HFF-Myc (cell line): ENCODE measurements at regions not wholly inside any gene's neighbourhood (a gene's known extent, or its start where the extent isn't known, plus 50 kb on each side); places are given as distances from the start of the nearest gene placed in this dataset.

Experiments used
- DNase-seq: peaks from one replicate; pipeline ENCODE4 v3.0.0-alpha.2; 2011; ENCODE audit warnings: low read depth; ENCODE audit errors: extremely low read depth
- H3K4me3 ChIP-seq: replicated peaks from 2 replicates; pipeline ENCODE4 v1.5.1; 2011; ENCODE audit warnings: low read depth, mild to moderate bottlenecking, control low read depth, low read length
- TF ChIP-seq, protein P1 (sequence below): IDR thresholded peaks from 2 replicates; pipeline ENCODE4 v1.5.1; 2012; ENCODE audit warnings: mild to moderate bottlenecking, low read depth, low read length, control low read depth; ENCODE audit errors: missing control alignments

DNA sequence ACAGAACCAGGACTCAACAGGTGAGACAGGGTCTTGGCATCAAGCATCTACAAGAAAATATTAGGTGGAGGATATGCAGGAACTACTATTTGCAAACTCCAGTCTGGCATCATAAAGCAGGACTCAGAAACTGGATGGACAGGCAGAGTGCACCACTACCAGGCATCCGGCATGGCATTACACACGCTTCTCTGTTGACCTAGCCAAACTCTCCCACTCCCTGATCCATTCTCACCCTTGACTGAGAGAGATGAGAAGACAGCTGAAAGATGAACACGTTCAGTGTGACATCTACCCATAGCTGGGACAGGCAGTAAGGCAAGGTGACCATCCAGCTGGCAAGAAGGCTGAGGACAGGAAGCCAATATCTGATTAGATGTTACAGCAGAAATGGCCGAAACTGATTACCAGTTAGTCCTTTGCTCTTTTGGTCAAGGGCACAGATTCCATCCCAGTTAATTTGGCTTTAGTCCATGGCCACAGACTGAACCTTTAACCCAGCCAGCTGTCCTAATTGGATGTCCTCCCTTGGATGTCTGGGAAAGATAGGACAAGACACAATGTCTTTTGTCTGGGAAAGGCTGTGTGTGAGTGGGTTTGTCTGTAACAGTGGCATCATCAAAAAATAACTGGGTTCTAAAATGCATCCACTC is 71.6 kb downstream of the BBS10 start:
- no peak for DNase-seq
- no peak overlapping the region for H3K4me3 ChIP-seq
- TF ChIP-seq, protein P1, sequence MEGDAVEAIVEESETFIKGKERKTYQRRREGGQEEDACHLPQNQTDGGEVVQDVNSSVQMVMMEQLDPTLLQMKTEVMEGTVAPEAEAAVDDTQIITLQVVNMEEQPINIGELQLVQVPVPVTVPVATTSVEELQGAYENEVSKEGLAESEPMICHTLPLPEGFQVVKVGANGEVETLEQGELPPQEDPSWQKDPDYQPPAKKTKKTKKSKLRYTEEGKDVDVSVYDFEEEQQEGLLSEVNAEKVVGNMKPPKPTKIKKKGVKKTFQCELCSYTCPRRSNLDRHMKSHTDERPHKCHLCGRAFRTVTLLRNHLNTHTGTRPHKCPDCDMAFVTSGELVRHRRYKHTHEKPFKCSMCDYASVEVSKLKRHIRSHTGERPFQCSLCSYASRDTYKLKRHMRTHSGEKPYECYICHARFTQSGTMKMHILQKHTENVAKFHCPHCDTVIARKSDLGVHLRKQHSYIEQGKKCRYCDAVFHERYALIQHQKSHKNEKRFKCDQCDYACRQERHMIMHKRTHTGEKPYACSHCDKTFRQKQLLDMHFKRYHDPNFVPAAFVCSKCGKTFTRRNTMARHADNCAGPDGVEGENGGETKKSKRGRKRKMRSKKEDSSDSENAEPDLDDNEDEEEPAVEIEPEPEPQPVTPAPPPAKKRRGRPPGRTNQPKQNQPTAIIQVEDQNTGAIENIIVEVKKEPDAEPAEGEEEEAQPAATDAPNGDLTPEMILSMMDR: no peak

DNA sequence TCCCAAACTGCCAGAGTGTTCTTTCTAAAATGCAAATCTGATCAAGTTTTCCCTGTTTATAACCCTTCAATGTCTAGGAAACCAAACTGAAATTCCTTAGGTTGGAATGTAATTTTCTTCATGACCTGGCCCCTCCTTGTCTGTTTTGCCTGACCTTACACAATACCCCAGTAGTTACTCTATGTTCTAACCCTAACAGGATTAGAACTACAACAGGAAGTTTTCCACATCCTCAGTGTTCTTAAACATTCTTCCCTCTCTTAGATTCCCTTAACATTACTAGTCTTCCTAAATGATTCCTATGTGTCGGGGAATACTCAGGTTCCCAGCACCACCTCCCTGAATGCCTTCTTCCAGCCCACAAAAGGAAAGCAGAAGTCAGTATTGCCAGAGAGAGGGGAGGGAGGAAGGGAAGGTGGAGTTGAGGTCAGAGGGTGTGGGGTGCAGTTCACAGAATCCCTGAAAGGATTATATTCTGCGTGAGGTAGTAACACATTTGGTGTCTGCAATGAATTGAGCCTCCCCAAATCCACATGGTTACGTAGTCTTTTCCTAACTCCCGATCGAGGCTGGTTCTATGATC is 72.6 kb downstream of the BBS10 start:
- H3K4me3 ChIP-seq: no peak overlapping the region
- no peak for DNase-seq
- TF ChIP-seq, protein P1: no peak

DNA sequence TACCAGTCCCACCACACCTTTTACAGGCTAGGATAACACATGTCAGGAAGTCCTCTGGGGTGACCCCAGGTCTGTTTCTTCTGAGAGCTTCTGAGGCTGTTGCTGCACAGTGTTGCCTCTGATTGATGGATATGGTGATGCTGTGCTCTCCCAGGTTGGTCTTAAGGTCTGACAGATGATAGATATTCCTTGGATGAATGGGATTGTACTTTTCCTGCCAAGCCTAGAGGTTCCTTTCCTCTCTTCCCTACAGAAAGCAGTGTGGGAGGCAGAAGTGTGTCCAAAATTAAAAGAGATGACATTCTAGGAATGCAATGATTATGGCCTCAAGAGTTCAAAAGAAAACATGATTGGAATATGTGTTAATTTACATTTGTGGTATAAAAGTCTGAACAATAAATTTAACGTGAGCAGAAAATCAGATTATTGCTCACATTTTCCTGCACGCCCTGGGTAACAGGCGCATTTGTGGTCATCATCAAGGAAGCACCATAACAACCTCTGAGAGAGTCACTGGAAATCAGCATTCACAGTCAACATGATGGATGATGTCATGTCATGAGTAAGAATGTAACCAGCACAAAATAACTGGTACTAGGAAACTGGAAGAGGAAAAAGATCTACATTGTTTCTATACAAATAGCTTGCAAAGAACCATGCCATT is 73.7 kb downstream of the BBS10 start:
- TF ChIP-seq, protein P1: no peak
- no peak overlapping the region for H3K4me3 ChIP-seq
- DNase-seq: no peak

DNA sequence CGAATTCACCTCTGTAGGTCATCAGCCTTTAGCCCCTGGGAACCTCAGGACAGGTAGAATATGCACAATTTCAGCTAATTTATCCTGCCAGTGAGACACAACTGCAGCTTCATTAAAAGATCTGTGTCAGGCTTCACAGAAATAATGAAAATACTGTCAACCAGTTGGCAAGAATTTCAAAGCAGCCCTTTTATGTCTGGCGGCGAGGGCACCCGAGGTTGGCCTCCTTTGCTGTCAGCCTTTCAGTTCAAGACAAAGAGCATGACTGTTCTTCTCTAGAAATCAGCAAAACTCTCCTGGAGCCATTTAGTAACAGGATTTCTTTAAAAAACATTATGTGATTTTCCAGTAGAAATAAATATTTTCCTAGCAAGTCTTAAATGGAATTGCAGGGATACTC is 75.9 kb downstream of the BBS10 start:
- DNase-seq: no peak
- no peak overlapping the region for H3K4me3 ChIP-seq
- TF ChIP-seq, protein P1: no peak

DNA sequence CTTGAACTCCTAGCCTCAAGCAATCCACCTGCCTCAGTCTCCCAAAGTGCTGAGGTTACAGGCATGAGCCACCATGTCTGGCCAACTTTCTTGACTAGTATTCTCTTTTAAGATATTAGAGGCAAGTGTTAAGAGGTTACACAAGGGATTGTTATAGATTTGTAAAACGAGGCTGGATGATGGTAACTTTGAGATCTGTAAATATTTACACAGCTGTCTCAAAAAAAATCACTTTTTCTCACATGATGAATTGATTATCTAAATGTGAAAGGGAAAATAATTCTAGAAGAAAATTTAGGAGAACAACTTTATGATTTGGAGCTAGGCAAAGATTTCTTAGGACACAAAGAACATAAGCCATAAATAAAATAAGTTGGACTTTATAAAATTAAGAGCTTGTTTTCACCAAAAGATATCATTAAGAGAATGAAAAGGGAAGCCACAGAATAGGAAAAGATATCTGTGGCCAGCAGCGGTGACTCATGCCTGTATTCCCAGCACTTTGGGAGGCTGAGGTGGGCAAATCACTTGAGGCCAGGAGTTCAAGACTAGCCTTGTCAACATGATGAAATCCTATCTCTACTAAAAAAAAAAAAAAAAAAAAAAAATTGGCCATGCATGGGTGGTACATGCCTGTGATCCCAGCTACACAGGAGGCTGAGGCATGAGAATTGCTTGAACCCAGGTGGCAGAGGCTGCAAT is 77.4 kb downstream of the BBS10 start:
- TF ChIP-seq, protein P1: no peak
- no peak overlapping the region for H3K4me3 ChIP-seq
- no peak for DNase-seq

DNA sequence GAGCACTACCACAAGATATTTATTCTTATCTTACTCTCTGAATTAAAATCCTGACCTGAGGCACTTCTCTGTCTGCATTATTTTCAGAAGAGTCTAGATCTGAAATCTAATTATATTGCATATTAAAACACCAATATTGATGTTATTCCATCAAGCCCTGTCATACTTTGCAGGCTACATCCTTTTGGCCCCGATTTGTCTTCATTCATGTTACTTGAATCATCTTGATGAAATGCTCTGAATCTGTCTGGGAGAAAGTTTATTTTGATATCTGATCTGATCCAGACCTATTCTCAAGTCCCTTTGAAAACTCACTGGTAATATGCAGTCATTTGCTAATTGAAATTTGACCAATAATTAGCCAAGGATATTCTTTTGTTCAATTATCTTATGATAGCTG is 79.9 kb downstream of the BBS10 start:
- DNase-seq: no peak
- no peak overlapping the region for H3K4me3 ChIP-seq
- TF ChIP-seq, protein P1: no peak
